ENCODE measurements at regions not wholly inside any gene's neighbourhood (a gene's known extent, or its start where the extent isn't known, plus 50 kb on each side); places are given as distances from the start of the nearest gene placed in this dataset.

- TF ChIP-seq USF1 (IDR thresholded peaks at IDR 0.05; ENCODE audit: borderline replicate concordance, low read depth): no peak
- no peak for TF ChIP-seq POLR2AphosphoS5 (IDR thresholded peaks at IDR 0.05; ENCODE audit: low read depth, low read length)
Observed at GRCh38 chr2:2656115-2657011, 325.3 kb upstream of the MYT1L start.
